Colonic mucosa (tissue), 4 donors: ENCODE measurements at regions not wholly inside any gene's neighbourhood (a gene's known extent, or its start where the extent isn't known, plus 50 kb on each side); places are given as distances from the start of the nearest gene placed in this dataset.
A peak's percentile ranks its signal among the peaks of the same experiment; 100 is the strongest.

ENCODE experiments used
- DNase-seq: peaks from one replicate; pipeline ENCODE4 v3.0.0-alpha.2; 2020
- H3K27ac ChIP-seq: fragments of 200-600 bp; one replicate; pipeline ENCODE4 v1.8.0; 2021
- H3K27me3 ChIP-seq: fragments of 200-600 bp; one replicate; pipeline ENCODE4 v1.8.0; 2021
- H3K36me3 ChIP-seq: fragments of 200-600 bp; one replicate; pipeline ENCODE4 v1.8.0; 2021
- H3K4me1 ChIP-seq: fragments of 200-600 bp; one replicate; pipeline ENCODE4 v1.8.0; 2021; ENCODE audit warnings: mild to moderate bottlenecking
- H3K4me3 ChIP-seq: fragments of 200-600 bp; one replicate; pipeline ENCODE4 v1.8.0; 2021
- H3K9ac ChIP-seq, 2 donors: one replicate each; pipeline ENCODE4 v1.7.0; 2013; ENCODE audit warnings: control low read depth in 2 of 2, low read depth in 2 of 2, low read length in 2 of 2
- H3K9me3 ChIP-seq: fragments of 200-600 bp; one replicate; pipeline ENCODE4 v1.8.0; 2021
- CTCF ChIP-seq: fragments of 200-600 bp; IDR thresholded peaks from one replicate; pipeline ENCODE4 v1.8.0; 2022; ENCODE audit warnings: antibody characterized with exemption, mild to moderate bottlenecking
- intact Hi-C: fragments of 100-400 bp; cut with DNase I; formaldehyde crosslinking; loops from one replicate; pipeline ENCODE4 v1.14.1; 2022
- donor health status: healthy.
- donor health status: DM: no; HTN: no; CAD: no.
- donor health status: DM: no; HTN: no; CAD: no.

GRCh38 chr2:118310681-118311429 is 222.6 kb downstream of the INSIG2 start:
- no peak overlapping the region for H3K27ac ChIP-seq

GRCh38 chr2:118309946-118310680 is 221.8 kb downstream of the INSIG2 start:
- no peak for TF ChIP-seq CTCF
- Histone ChIP-seq H3K27ac (no peak overlapping the region), H3K27me3 (peaks cover 11% of the 10 kb centered on the region), H3K9ac (no peak overlapping the region), H3K9me3 (no peaks in the 10 kb centered on the region), H3K36me3 (no peaks in the 10 kb centered on the region), H3K4me3 (peak overlapping the region; percentile 52), H3K4me1 (peaks cover 4% of the 10 kb centered on the region)
- intact Hi-C loops = no loop called here
- peak; percentile 33 for DNase-seq

More at GRCh38 chr2:118310681-118311429, 222.6 kb downstream of the INSIG2 start:
- peak; percentile 25 for DNase-seq
- Histone ChIP-seq H3K9ac (no peak overlapping the region), H3K4me3 (peak overlapping the region; percentile 52), H3K4me1 (peaks cover 4% of the 10 kb centered on the region), H3K9me3 (no peaks in the 10 kb centered on the region), H3K36me3 (no peaks in the 10 kb centered on the region), H3K27me3 (peaks cover 11% of the 10 kb centered on the region)
- intact Hi-C loops = no loop called here
- no peak for TF ChIP-seq CTCF

GRCh38 chr2:118309257-118309945 is 221.1 kb downstream of the INSIG2 start:
- peaks cover 11% of the 10 kb centered on the region for H3K27me3 ChIP-seq

GRCh38 chr2:118307864-118308263 is 219.6 kb downstream of the INSIG2 start:
- Histone ChIP-seq H3K36me3 (no peaks in the 10 kb centered on the region), H3K9ac (no peak overlapping the region), H3K4me3 (no peak overlapping the region), H3K27ac (no peak overlapping the region), H3K27me3 (peaks cover 11% of the 10 kb centered on the region), H3K4me1 (peaks cover 4% of the 10 kb centered on the region), H3K9me3 (no peaks in the 10 kb centered on the region)
- no peak for TF ChIP-seq CTCF
- intact Hi-C loops = no loop called here
- no peak for DNase-seq

More at GRCh38 chr2:118309257-118309945, 221.1 kb downstream of the INSIG2 start:
- Histone ChIP-seq H3K36me3 (no peaks in the 10 kb centered on the region), H3K4me1 (peaks cover 4% of the 10 kb centered on the region), H3K9me3 (no peaks in the 10 kb centered on the region), H3K9ac (no peak overlapping the region), H3K27ac (no peak overlapping the region), H3K4me3 (peak overlapping the region; percentile 52)
- DNase-seq = no peak
- intact Hi-C loops = no loop called here
- TF ChIP-seq CTCF = no peak

GRCh38 chr2:118301248-118301647 is 213.0 kb downstream of the INSIG2 start:
- Histone ChIP-seq H3K4me1 (no peaks in the 10 kb centered on the region), H3K9me3 (no peaks in the 10 kb centered on the region), H3K9ac (no peak overlapping the region), H3K27ac (no peak overlapping the region), H3K36me3 (no peaks in the 10 kb centered on the region), H3K27me3 (no peaks in the 10 kb centered on the region), H3K4me3 (no peak overlapping the region)
- intact Hi-C loops = no loop called here
- DNase-seq = no peak
- no peak for TF ChIP-seq CTCF
